OCI-LY1 (cell line): ENCODE measurements at regions not wholly inside any gene's neighbourhood (a gene's known extent, or its start where the extent isn't known, plus 50 kb on each side); places are given as distances from the start of the nearest gene placed in this dataset.

Source experiments
- H2AFZ ChIP-seq: fragments of 200-600 bp; sonication (generic), shearing (Covaris generic); 2 replicates; pipeline ENCODE4 v1.6.0; 2014; ENCODE audit warnings: antibody characterized with exemption, mild to moderate bottlenecking, low read length
- H3F3A ChIP-seq: fragments of 200-600 bp; sonication (generic), shearing (Covaris generic); 2 replicates; pipeline ENCODE4 v1.6.0; 2014; ENCODE audit warnings: mild to moderate bottlenecking, antibody characterized with exemption, low read length, moderate library complexity; ENCODE audit not compliant: insufficient read depth
- H3K27ac ChIP-seq: fragments of 200-600 bp; sonication (generic); 2 replicates; pipeline ENCODE4 v1.5.1; 2014; ENCODE audit warnings: low read length, mixed run types, mild to moderate bottlenecking, low read depth; ENCODE audit not compliant: poor library complexity, severe bottlenecking
- H3K27me3 ChIP-seq: fragments of 200-600 bp; sonication (generic); 2 replicates; pipeline ENCODE4 v1.6.0; 2014; ENCODE audit warnings: antibody characterized with exemption, mild to moderate bottlenecking, low read length, moderate library complexity; ENCODE audit not compliant: insufficient read depth
- H3K36me3 ChIP-seq: fragments of 200-600 bp; sonication (generic); 2 replicates; pipeline ENCODE4 v1.6.1; 2014; ENCODE audit warnings: mild to moderate bottlenecking, antibody characterized with exemption, low read length, moderate library complexity, mixed read lengths; ENCODE audit not compliant: insufficient read depth
- H3K4me1 ChIP-seq: fragments of 200-600 bp; sonication (generic); 2 replicates; pipeline ENCODE4 v1.5.1; 2014; ENCODE audit warnings: mild to moderate bottlenecking, low read length, moderate library complexity; ENCODE audit not compliant: insufficient read depth, severe bottlenecking
- H3K4me2 ChIP-seq: fragments of 200-600 bp; sonication (generic), shearing (Covaris generic); 2 replicates; pipeline ENCODE4 v1.6.1; 2014; ENCODE audit warnings: low read length
- H3K4me3 ChIP-seq: fragments of 200-600 bp; sonication (generic); 2 replicates; pipeline ENCODE4 v1.5.1; 2014; ENCODE audit warnings: low read length, low read depth, mild to moderate bottlenecking, mixed read lengths; ENCODE audit not compliant: poor library complexity, severe bottlenecking
- H3K79me2 ChIP-seq: fragments of 200-600 bp; shearing (Covaris generic); 2 replicates; pipeline ENCODE4 v1.6.1; 2016; ENCODE audit warnings: mixed run types, low read length, mixed read lengths; ENCODE audit not compliant: insufficient read depth
- H3K9ac ChIP-seq: fragments of 200-600 bp; sonication (generic), shearing (Covaris generic); 2 replicates; pipeline ENCODE4 v1.6.1; 2014; ENCODE audit warnings: mild to moderate bottlenecking, low read length, mixed read lengths
- H3K9me2 ChIP-seq: fragments of 200-600 bp; sonication (generic), shearing (Covaris generic); 2 replicates; pipeline ENCODE4 v1.6.1; 2014; ENCODE audit warnings: low read depth, mild to moderate bottlenecking, low read length, mixed read lengths
- H3K9me3 ChIP-seq: fragments of 200-600 bp; shearing (Covaris generic); 2 replicates; pipeline ENCODE4 v1.6.1; 2014; ENCODE audit warnings: low read length, mixed read lengths
- H4K20me1 ChIP-seq: fragments of 200-600 bp; sonication (generic), shearing (Covaris generic); 2 replicates; pipeline ENCODE4 v1.6.0; 2016; ENCODE audit warnings: mild to moderate bottlenecking, low read length; ENCODE audit not compliant: insufficient read depth
- EZH2 ChIP-seq: fragments of 200-600 bp; sonication (generic), shearing (Covaris generic); IDR thresholded peaks from 2 replicates; pipeline ENCODE4 v1.8.0; 2017; ENCODE audit warnings: borderline replicate concordance, mixed run types, mild to moderate bottlenecking, antibody characterized with exemption, low read length, moderate library complexity, mixed read lengths
- TF ChIP-seq, protein P1 (sequence below): fragments of 200-600 bp; sonication (generic), shearing (Covaris generic); IDR thresholded peaks from 2 replicates; pipeline ENCODE4 v1.5.1; 2017; ENCODE audit warnings: mild to moderate bottlenecking, antibody characterized with exemption, low read length, moderate library complexity, mixed read lengths

DNA sequence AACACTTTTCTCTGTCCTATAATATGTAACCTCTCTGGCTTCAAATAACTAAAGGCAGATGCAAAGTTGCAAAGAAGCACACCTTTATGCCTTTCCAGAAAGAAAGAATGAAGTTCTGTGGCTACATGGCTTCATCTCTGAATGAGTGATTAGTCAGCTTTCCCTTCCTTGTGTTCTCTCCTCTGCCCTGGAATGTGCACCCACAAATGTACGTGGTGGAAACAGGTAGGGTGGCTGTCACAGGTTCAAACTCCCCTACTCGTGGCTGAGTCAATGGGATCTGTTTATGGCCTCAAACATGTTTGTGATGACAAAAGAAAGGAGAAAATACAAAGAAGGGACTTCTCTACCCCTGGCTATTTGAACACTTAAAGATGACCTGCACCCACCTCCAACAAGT, 55.5 kb upstream of the ACVR2A start:
- Histone ChIP-seq H2AFZ (no peak overlapping the region), H3K27me3 (no peaks in the 10 kb centered on the region), H3K9me2 (no peaks in the 10 kb centered on the region), H3K79me2 (no peaks in the 10 kb centered on the region), H4K20me1 (no peaks in the 10 kb centered on the region), H3K4me1 (no peaks in the 10 kb centered on the region), H3K4me2 (no peak overlapping the region), H3F3A (no peaks in the 10 kb centered on the region), H3K9ac (no peak overlapping the region), H3K4me3 (no peak overlapping the region), H3K36me3 (no peaks in the 10 kb centered on the region), H3K9me3 (no peaks in the 10 kb centered on the region), H3K27ac (no peak overlapping the region)
- no peak for TF ChIP-seq EZH2
- TF ChIP-seq, protein P1, sequence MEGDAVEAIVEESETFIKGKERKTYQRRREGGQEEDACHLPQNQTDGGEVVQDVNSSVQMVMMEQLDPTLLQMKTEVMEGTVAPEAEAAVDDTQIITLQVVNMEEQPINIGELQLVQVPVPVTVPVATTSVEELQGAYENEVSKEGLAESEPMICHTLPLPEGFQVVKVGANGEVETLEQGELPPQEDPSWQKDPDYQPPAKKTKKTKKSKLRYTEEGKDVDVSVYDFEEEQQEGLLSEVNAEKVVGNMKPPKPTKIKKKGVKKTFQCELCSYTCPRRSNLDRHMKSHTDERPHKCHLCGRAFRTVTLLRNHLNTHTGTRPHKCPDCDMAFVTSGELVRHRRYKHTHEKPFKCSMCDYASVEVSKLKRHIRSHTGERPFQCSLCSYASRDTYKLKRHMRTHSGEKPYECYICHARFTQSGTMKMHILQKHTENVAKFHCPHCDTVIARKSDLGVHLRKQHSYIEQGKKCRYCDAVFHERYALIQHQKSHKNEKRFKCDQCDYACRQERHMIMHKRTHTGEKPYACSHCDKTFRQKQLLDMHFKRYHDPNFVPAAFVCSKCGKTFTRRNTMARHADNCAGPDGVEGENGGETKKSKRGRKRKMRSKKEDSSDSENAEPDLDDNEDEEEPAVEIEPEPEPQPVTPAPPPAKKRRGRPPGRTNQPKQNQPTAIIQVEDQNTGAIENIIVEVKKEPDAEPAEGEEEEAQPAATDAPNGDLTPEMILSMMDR = no peak

DNA sequence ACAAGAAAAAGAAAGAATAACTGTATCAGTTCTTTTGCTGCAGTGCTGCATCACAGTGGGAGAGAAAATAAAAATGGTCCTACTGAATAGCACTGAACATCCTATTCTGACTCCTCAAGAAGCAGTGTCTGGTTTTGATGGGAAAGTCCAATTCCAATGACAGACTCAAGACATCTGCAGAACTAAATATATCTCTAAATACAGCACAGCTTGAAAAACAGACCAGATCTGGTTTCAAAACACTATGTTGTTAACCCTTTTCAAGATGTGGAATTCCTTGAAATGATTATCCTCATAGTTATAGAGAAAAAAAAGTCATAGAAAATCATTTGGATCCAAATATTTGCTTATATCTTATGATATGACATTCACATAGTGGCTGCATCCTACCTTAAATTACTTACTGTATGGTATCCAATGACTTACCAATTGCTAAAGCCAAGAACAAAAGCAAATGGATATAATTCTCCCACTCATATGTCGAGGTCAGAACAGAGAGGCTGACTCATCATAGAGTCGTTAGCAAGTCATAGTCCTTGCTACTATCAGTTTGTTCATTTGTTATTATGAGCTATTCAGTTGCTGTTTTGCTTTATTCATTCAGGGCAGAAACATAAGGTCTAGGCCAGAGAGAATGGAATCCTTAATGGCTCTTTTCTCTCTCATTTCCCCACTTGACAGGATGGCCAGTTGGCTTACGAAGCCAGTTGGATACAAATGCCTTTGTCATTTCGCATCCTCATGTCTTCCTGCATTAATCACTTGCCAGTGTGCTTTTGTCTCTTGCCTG, 62.5 kb upstream of the ACVR2A start:
- Histone ChIP-seq H2AFZ (no peak overlapping the region), H3K4me2 (no peak overlapping the region)

DNA sequence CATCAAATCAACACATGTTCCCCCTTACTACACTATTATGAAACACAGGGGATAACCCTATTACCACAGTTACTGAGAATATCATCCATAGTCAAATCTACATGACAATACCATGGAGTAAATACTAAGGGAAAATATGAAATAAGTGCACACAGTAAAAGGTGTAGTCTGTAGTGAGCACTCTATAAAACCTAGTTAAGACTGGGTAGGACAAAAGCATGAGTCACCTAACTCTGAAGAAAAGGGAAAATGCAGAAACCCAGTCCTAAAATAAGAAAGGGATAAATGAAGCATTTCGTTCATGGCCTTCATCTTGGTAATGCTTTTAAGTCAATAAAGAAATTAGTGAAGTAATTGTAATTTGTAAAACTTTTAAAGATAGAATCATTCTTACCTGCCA, 65.4 kb upstream of the ACVR2A start:
- H3K27me3 ChIP-seq = no peaks in the 10 kb centered on the region
- no peak overlapping the region for H2AFZ ChIP-seq
- no peaks in the 10 kb centered on the region for H4K20me1 ChIP-seq
- H3K79me2 ChIP-seq = no peaks in the 10 kb centered on the region
- TF ChIP-seq EZH2 = no peak
- TF ChIP-seq, protein P1 = no peak
- no peak overlapping the region for H3K9ac ChIP-seq
- H3K4me2 ChIP-seq = no peak overlapping the region
- H3K36me3 ChIP-seq = no peaks in the 10 kb centered on the region
- no peaks in the 10 kb centered on the region for H3K9me3 ChIP-seq
- no peaks in the 10 kb centered on the region for H3K4me1 ChIP-seq
- no peaks in the 10 kb centered on the region for H3F3A ChIP-seq
- H3K4me3 ChIP-seq = no peak overlapping the region
- H3K9me2 ChIP-seq = no peaks in the 10 kb centered on the region
- H3K27ac ChIP-seq = no peak overlapping the region

More for the DNA sequence above, 62.5 kb upstream of the ACVR2A start:
- H3K27me3 ChIP-seq = no peaks in the 10 kb centered on the region
- H4K20me1 ChIP-seq = no peaks in the 10 kb centered on the region
- no peaks in the 10 kb centered on the region for H3K36me3 ChIP-seq
- H3K79me2 ChIP-seq = no peaks in the 10 kb centered on the region
- H3K9me2 ChIP-seq = no peaks in the 10 kb centered on the region
- no peak overlapping the region for H3K27ac ChIP-seq
- H3K4me3 ChIP-seq = no peak overlapping the region
- H3K4me1 ChIP-seq = no peaks in the 10 kb centered on the region
- H3K9ac ChIP-seq = no peak overlapping the region
- no peak for TF ChIP-seq EZH2
- TF ChIP-seq, protein P1 = no peak
- H3K9me3 ChIP-seq = no peaks in the 10 kb centered on the region
- no peaks in the 10 kb centered on the region for H3F3A ChIP-seq
